ENCODE measurements at regions not wholly inside any gene's neighbourhood (a gene's known extent, or its start where the extent isn't known, plus 50 kb on each side); places are given as distances from the start of the nearest gene placed in this dataset.

DNA sequence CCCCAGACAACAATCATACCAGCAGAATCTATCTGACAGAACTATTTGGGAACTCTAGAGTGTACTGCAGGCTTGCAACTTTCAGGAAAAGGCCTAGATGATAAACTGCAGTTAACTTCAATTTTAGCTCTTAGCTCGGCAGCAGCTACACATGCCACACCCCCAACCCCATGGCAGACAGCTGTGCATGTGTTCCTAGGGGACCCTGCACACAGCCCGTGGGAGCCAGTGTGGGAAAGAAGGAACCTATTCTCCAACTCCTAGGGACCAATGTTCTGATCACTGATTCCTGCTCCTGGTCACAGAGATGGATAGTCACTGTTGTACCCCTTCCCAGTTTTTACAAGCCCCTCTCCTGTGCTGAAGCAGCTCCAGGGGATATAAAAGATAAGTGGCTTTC is 179.6 kb downstream of the DRD1 start:
- H2AFZ ChIP-seq: no peak overlapping the region
- H3K79me2 ChIP-seq: no peaks in the 10 kb centered on the region
- TF ChIP-seq CTCF (IDR thresholded peaks at IDR 0.05): no peak
- H3K27ac ChIP-seq: no peak overlapping the region
- H3K4me3 ChIP-seq (ENCODE audit: low read depth, low read length): no peak overlapping the region
- no peak overlapping the region for H3K9ac ChIP-seq
- no peaks in the 10 kb centered on the region for H3K36me3 ChIP-seq (ENCODE audit: control insufficient read depth, insufficient read depth, low read length)
- H3K4me1 ChIP-seq: no peaks in the 10 kb centered on the region
- no peaks in the 10 kb centered on the region for H3K9me3 ChIP-seq (ENCODE audit: control insufficient read depth, low read length)
- no peak overlapping the region for H3K4me2 ChIP-seq (ENCODE audit: low read length)
- no peaks in the 10 kb centered on the region for H3K27me3 ChIP-seq (ENCODE audit: control insufficient read depth, insufficient read depth, low read length)

- Histone ChIP-seq H2AFZ (no peak overlapping the region), H3K79me2 (no peaks in the 10 kb centered on the region), H3K4me2 (ENCODE audit: low read length) (no peak overlapping the region), H3K27me3 (ENCODE audit: control insufficient read depth, insufficient read depth, low read length) (no peaks in the 10 kb centered on the region), H3K9me3 (ENCODE audit: control insufficient read depth, low read length) (no peaks in the 10 kb centered on the region), H3K4me3 (ENCODE audit: low read depth, low read length) (no peak overlapping the region), H3K9ac (no peak overlapping the region), H3K27ac (no peak overlapping the region), H3K4me1 (no peaks in the 10 kb centered on the region), H3K36me3 (ENCODE audit: control insufficient read depth, insufficient read depth, low read length) (no peaks in the 10 kb centered on the region)
- no peak for TF ChIP-seq CTCF (IDR thresholded peaks at IDR 0.05)
Measured at GRCh38 chr5:175263776-175264175, 180.2 kb downstream of the DRD1 start.

- TF ChIP-seq CTCF (IDR thresholded peaks at IDR 0.05): no peak
- H2AFZ ChIP-seq: no peak overlapping the region
- no peaks in the 10 kb centered on the region for H3K4me1 ChIP-seq
- no peaks in the 10 kb centered on the region for H3K79me2 ChIP-seq
- H3K4me2 ChIP-seq (ENCODE audit: low read length): no peak overlapping the region
- no peak overlapping the region for H3K9ac ChIP-seq
- H3K36me3 ChIP-seq (ENCODE audit: control insufficient read depth, insufficient read depth, low read length): no peaks in the 10 kb centered on the region
- H3K27me3 ChIP-seq (ENCODE audit: control insufficient read depth, insufficient read depth, low read length): no peaks in the 10 kb centered on the region
- no peak overlapping the region for H3K27ac ChIP-seq
- no peak overlapping the region for H3K4me3 ChIP-seq (ENCODE audit: low read depth, low read length)
- no peaks in the 10 kb centered on the region for H3K9me3 ChIP-seq (ENCODE audit: control insufficient read depth, low read length)
Measured at GRCh38 chr5:175261526-175261925, 182.5 kb downstream of the DRD1 start.

- Histone ChIP-seq H3K36me3 (ENCODE audit: control insufficient read depth, insufficient read depth, low read length) (no peaks in the 10 kb centered on the region), H3K4me1 (no peaks in the 10 kb centered on the region), H3K79me2 (no peaks in the 10 kb centered on the region), H3K27me3 (ENCODE audit: control insufficient read depth, insufficient read depth, low read length) (no peaks in the 10 kb centered on the region), H3K9ac (no peak overlapping the region), H3K9me3 (ENCODE audit: control insufficient read depth, low read length) (no peaks in the 10 kb centered on the region), H3K27ac (no peak overlapping the region), H3K4me2 (ENCODE audit: low read length) (no peak overlapping the region), H2AFZ (peak overlapping the region; percentile 16), H3K4me3 (ENCODE audit: low read depth, low read length) (no peak overlapping the region)
- TF ChIP-seq CTCF (IDR thresholded peaks at IDR 0.05): no peak
Measured at GRCh38 chr5:175261037-175261436, 182.9 kb downstream of the DRD1 start.

GRCh38 chr5:175257847-175258194 is 186.2 kb downstream of the DRD1 start:
- no peak for TF ChIP-seq CTCF (IDR thresholded peaks at IDR 0.05)

More at GRCh38 chr5:175257847-175258194, 186.2 kb downstream of the DRD1 start:
- Histone ChIP-seq H3K27me3 (ENCODE audit: control insufficient read depth, insufficient read depth, low read length) (no peaks in the 10 kb centered on the region), H3K27ac (no peak overlapping the region), H2AFZ (no peak overlapping the region), H3K4me1 (no peaks in the 10 kb centered on the region), H3K9me3 (ENCODE audit: control insufficient read depth, low read length) (no peaks in the 10 kb centered on the region), H3K9ac (no peak overlapping the region), H3K4me3 (ENCODE audit: low read depth, low read length) (no peak overlapping the region), H3K36me3 (ENCODE audit: control insufficient read depth, insufficient read depth, low read length) (no peaks in the 10 kb centered on the region), H3K79me2 (no peaks in the 10 kb centered on the region), H3K4me2 (ENCODE audit: low read length) (no peak overlapping the region)

All from parathyroid adenoma (tissue), 2 donors.